Neural progenitor cell (in vitro differentiated cells): ENCODE measurements at regions not wholly inside any gene's neighbourhood (a gene's known extent, or its start where the extent isn't known, plus 50 kb on each side); places are given as distances from the start of the nearest gene placed in this dataset.

Experiments used
- CTCF ChIP-seq: fragments of 200-600 bp; sonication (generic); IDR thresholded peaks from 2 replicates; pipeline ENCODE4 v1.5.1; 2017; ENCODE audit warnings: antibody characterized with exemption, mild to moderate bottlenecking
- EZH2 ChIP-seq: fragments of 200-600 bp; sonication (generic); IDR thresholded peaks from 2 replicates; pipeline ENCODE4 v1.6.1; 2017; ENCODE audit warnings: antibody characterized with exemption, mild to moderate bottlenecking, moderate library complexity

DNA sequence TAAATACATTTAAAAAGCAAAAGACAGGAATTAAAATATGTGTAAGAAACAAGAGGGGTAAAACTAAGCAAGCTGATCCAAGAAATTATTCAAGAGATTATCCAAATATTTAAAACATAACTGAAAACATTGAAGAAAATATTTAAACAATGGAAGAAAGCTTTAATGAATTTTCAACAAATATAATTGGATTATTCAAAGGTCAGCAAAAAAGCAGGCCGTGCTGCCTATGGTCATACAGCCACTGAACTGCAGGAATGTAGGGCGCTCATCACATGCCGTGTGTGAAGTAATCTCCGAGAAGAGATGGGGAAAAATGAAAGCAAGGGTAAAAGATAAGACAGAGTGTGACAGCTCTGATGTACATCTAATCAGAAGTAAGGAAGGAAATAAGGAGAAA lies 1195.4 kb upstream of the EYS start:
- TF ChIP-seq CTCF (no peak), EZH2 (no peak)
